Esophagus muscularis mucosa (tissue), 4 donors: ENCODE measurements at regions not wholly inside any gene's neighbourhood (a gene's known extent, or its start where the extent isn't known, plus 50 kb on each side); places are given as distances from the start of the nearest gene placed in this dataset.

Source experiments
- EP300 ChIP-seq: sonication (generic); formaldehyde crosslinking; IDR thresholded peaks from one replicate; pipeline ENCODE4 v1.6.1; 2017; ENCODE audit warnings: antibody characterized with exemption
- POLR2A ChIP-seq: fragments of 450-650 bp; IDR thresholded peaks from one replicate; pipeline ENCODE4 v1.6.1; 2017; ENCODE audit warnings: antibody characterized with exemption, moderate library complexity, mild to moderate bottlenecking, low read depth
- POLR2AphosphoS5 ChIP-seq, 2 donors: sonication (generic); formaldehyde crosslinking; IDR thresholded peaks; one replicate each; pipeline ENCODE4 v1.6.1; 2017; ENCODE audit warnings: antibody characterized with exemption in 2 of 2
- TF ChIP-seq, protein P1 (sequence below), 3 experiments: fragments of 200-600 bp in 2 of 3; fragments of 450-650 bp in 1 of 3; sonication (generic) in 2 of 3; IDR thresholded peaks; one replicate each; pipeline ENCODE4 v1.5.1; 2017 to 2019; ENCODE audit warnings: antibody characterized with exemption in 3 of 3, mild to moderate bottlenecking in 2 of 3, moderate library complexity in 1 of 3

DNA sequence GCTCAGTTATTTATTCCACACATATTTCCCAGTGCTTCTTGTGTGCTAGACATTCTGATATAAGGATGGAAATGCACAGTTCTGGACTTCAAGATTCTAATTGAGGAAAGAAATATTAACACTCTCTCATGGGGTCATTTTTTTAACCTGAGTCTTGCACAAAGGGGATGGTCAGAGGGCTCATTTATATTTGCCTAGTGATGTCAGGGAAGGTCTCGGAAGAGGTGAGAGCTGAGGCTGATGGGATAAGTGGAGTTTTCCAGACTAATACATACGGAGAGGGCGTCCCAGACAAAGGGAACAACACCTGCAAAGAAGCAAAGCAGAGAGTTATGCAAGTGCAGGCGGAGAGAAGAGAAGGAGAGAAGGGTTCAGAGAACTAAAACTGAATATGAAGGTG, 1304.6 kb upstream of the TENM4 start:
- TF ChIP-seq, protein P1, sequence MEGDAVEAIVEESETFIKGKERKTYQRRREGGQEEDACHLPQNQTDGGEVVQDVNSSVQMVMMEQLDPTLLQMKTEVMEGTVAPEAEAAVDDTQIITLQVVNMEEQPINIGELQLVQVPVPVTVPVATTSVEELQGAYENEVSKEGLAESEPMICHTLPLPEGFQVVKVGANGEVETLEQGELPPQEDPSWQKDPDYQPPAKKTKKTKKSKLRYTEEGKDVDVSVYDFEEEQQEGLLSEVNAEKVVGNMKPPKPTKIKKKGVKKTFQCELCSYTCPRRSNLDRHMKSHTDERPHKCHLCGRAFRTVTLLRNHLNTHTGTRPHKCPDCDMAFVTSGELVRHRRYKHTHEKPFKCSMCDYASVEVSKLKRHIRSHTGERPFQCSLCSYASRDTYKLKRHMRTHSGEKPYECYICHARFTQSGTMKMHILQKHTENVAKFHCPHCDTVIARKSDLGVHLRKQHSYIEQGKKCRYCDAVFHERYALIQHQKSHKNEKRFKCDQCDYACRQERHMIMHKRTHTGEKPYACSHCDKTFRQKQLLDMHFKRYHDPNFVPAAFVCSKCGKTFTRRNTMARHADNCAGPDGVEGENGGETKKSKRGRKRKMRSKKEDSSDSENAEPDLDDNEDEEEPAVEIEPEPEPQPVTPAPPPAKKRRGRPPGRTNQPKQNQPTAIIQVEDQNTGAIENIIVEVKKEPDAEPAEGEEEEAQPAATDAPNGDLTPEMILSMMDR (IDR thresholded peaks at IDR 0.05), result no peak
- TF ChIP-seq POLR2A (no peak), POLR2AphosphoS5 (IDR thresholded peaks at IDR 0.05) (no peak), EP300 (no peak)
